ENCODE measurements at regions not wholly inside any gene's neighbourhood (a gene's known extent, or its start where the extent isn't known, plus 50 kb on each side); places are given as distances from the start of the nearest gene placed in this dataset.

- Histone ChIP-seq H3K79me2 (ENCODE audit: control insufficient read depth, insufficient read depth, low read length) (no peaks in the 10 kb centered on the region), H3K4me3 (ENCODE audit: control extremely low read depth in 1 of 5, extremely low read depth in 1 of 5, insufficient read depth in 1 of 5, low read depth in 2 of 5, low read length in 4 of 5) (no peak overlapping the region), H3K27ac (ENCODE audit: low read length in 2 of 2) (no peak overlapping the region), H2AFZ (ENCODE audit: insufficient read depth, low read depth, low read length, poor library complexity, severe bottlenecking) (no peak overlapping the region), H3K4me2 (replicated peaks; ENCODE audit: low read depth, low read length, poor library complexity, severe bottlenecking) (no peak overlapping the region), H3K4me1 (ENCODE audit: control insufficient read depth in 2 of 2, insufficient read depth in 2 of 2, low read length in 2 of 2) (no peaks in the 10 kb centered on the region), H4K20me1 (ENCODE audit: control insufficient read depth, insufficient read depth, low read length, poor library complexity, severe bottlenecking) (no peaks in the 10 kb centered on the region), H3K27me3 (replicated peaks in 1 of 4; ENCODE audit: control extremely low read depth in 1 of 4, control insufficient read depth in 3 of 4, insufficient read depth in 4 of 4, low read length in 3 of 4) (no peaks in the 10 kb centered on the region), H3K9me3 (ENCODE audit: control extremely low read depth in 1 of 3, control insufficient read depth in 2 of 3, insufficient read depth in 1 of 3, low read length in 2 of 3) (no peaks in the 10 kb centered on the region), H3K9ac (ENCODE audit: low read length) (no peak overlapping the region), H3K36me3 (replicated peaks in 1 of 2; ENCODE audit: control extremely low read depth in 1 of 2, control insufficient read depth in 1 of 2, extremely low read depth in 1 of 2, insufficient read depth in 2 of 2, low read length in 1 of 2) (no peaks in the 10 kb centered on the region)
- no peak overlapping the region for H3K27ac Mint-ChIP-seq
- intact Hi-C loops (cut with micrococcal nuclease), result no loop called here
- CTCF ChIA-PET, result no interaction called here
- no CpG with 5 or more reads among the region's 2 CpGs for WGBS (ENCODE audit: insufficient coverage)
- POLR2A ChIA-PET, result no interaction called here
- H3K9me3 Mint-ChIP-seq (ENCODE audit: insufficient read depth), result peaks cover 5% of the 10 kb centered on the region
- no peak for DNase-seq
- no peak overlapping the region for H3K4me3 Mint-ChIP-seq
- no peaks in the 10 kb centered on the region for H3K4me1 Mint-ChIP-seq
- TF ChIP-seq CTCF (IDR thresholded peaks at IDR 0.05), result no peak
- no peak for TF ChIP-seq EZH2 (IDR thresholded peaks at IDR 0.05; ENCODE audit: borderline replicate concordance, insufficient read depth, low read depth, low read length, poor library complexity, severe bottlenecking)
- ATAC-seq (ENCODE audit: low read depth), result no peak
- H3K27me3 Mint-ChIP-seq, result no peaks in the 10 kb centered on the region
These were observed 142.7 kb downstream of the ANXA1 start for GRCh38 chr9:73294336-73294735.

- Mint-ChIP-seq H3K9me3 (ENCODE audit: insufficient read depth) (no peaks in the 10 kb centered on the region), H3K27me3 (no peaks in the 10 kb centered on the region), H3K27ac (no peak overlapping the region), H3K4me3 (no peak overlapping the region), H3K4me1 (no peaks in the 10 kb centered on the region)
- Histone ChIP-seq H3K4me2 (replicated peaks; ENCODE audit: low read depth, low read length, poor library complexity, severe bottlenecking) (no peak overlapping the region), H2AFZ (ENCODE audit: insufficient read depth, low read depth, low read length, poor library complexity, severe bottlenecking) (no peak overlapping the region), H3K27me3 (replicated peaks in 1 of 4; ENCODE audit: control extremely low read depth in 1 of 4, control insufficient read depth in 3 of 4, insufficient read depth in 4 of 4, low read length in 3 of 4) (no peaks in the 10 kb centered on the region), H3K4me3 (ENCODE audit: control extremely low read depth in 1 of 5, extremely low read depth in 1 of 5, insufficient read depth in 1 of 5, low read depth in 2 of 5, low read length in 4 of 5) (no peak overlapping the region), H3K4me1 (ENCODE audit: control insufficient read depth in 2 of 2, insufficient read depth in 2 of 2, low read length in 2 of 2) (no peaks in the 10 kb centered on the region), H4K20me1 (ENCODE audit: control insufficient read depth, insufficient read depth, low read length, poor library complexity, severe bottlenecking) (no peaks in the 10 kb centered on the region), H3K36me3 (replicated peaks in 1 of 2; ENCODE audit: control extremely low read depth in 1 of 2, control insufficient read depth in 1 of 2, extremely low read depth in 1 of 2, insufficient read depth in 2 of 2, low read length in 1 of 2) (no peaks in the 10 kb centered on the region), H3K79me2 (ENCODE audit: control insufficient read depth, insufficient read depth, low read length) (no peaks in the 10 kb centered on the region), H3K27ac (ENCODE audit: low read length in 2 of 2) (no peak overlapping the region), H3K9ac (ENCODE audit: low read length) (no peak overlapping the region), H3K9me3 (ENCODE audit: control extremely low read depth in 1 of 3, control insufficient read depth in 2 of 3, insufficient read depth in 1 of 3, low read length in 2 of 3) (no peaks in the 10 kb centered on the region)
- POLR2A ChIA-PET, result no interaction called here
- no peak for DNase-seq
- ATAC-seq (ENCODE audit: low read depth), result no peak
- intact Hi-C loops (cut with micrococcal nuclease), result no loop called here
- no peak for TF ChIP-seq EZH2 (IDR thresholded peaks at IDR 0.05; ENCODE audit: borderline replicate concordance, insufficient read depth, low read depth, low read length, poor library complexity, severe bottlenecking)
- no peak for TF ChIP-seq CTCF (IDR thresholded peaks at IDR 0.05)
- CTCF ChIA-PET, result no interaction called here
These were observed 174.3 kb downstream of the ANXA1 start for GRCh38 chr9:73325983-73326382.
